Keratinocyte (primary cell): ENCODE measurements at regions not wholly inside any gene's neighbourhood (a gene's known extent, or its start where the extent isn't known, plus 50 kb on each side); places are given as distances from the start of the nearest gene placed in this dataset.

ENCODE experiments used
- DNase-seq: peaks from one replicate; pipeline ENCODE4 v3.0.0-alpha.2; 2011; ENCODE audit warnings: low read depth, missing footprints, low spot score
- FAIRE-seq: peaks from 2 replicates; lab custom pipeline; 2011; peaks lifted over from hg19 to GRCh38; lab: Jason Lieb, UNC
- H2AFZ ChIP-seq: 2 replicates; pipeline ENCODE4 v1.6.0; 2012; ENCODE audit warnings: low read length, control low read depth, inconsistent platforms; ENCODE audit not compliant: control insufficient read depth
- H3K27ac ChIP-seq: 2 replicates; pipeline ENCODE4 v1.5.1; 2011; ENCODE audit warnings: low read length; ENCODE audit not compliant: control insufficient read depth, insufficient read depth
- H3K27me3 ChIP-seq: 3 replicates; pipeline ENCODE4 v1.6.0; 2011; ENCODE audit warnings: low read length; ENCODE audit not compliant: control insufficient read depth, insufficient read depth; ENCODE audit errors: extremely low read depth
- H3K36me3 ChIP-seq, 2 experiments: 2 replicates in 1 of 2; 3 replicates in 1 of 2; pipeline ENCODE4 v1.5.1; 2011; ENCODE audit warnings: low read length in 2 of 2, mild to moderate bottlenecking in 1 of 2; ENCODE audit not compliant: control insufficient read depth in 2 of 2, insufficient read depth in 2 of 2; ENCODE audit errors: extremely low read depth in 1 of 2
- H3K4me1 ChIP-seq: 3 replicates; pipeline ENCODE4 v1.5.1; 2011; ENCODE audit warnings: low read length; ENCODE audit not compliant: control insufficient read depth, insufficient read depth; ENCODE audit errors: extremely low read depth
- H3K4me2 ChIP-seq: 3 replicates; pipeline ENCODE4 v1.6.0; 2011; ENCODE audit warnings: low read depth, low read length; ENCODE audit not compliant: control insufficient read depth, insufficient read depth; ENCODE audit errors: extremely low read depth
- H3K4me3 ChIP-seq, 3 experiments: fragments of 200-600 bp in 1 of 3; sonication (generic) in 1 of 3; 2 replicates in 2 of 3; 3 replicates in 1 of 3; pipeline ENCODE4 v1.5.1; 2011 to 2016; ENCODE audit warnings: low read length in 3 of 3, mild to moderate bottlenecking in 3 of 3, control low read depth in 2 of 3, inconsistent platforms in 1 of 3, low read depth in 1 of 3, mixed read lengths in 1 of 3, mixed run types in 1 of 3, moderate library complexity in 1 of 3; ENCODE audit not compliant: control insufficient read depth in 2 of 3, insufficient read depth in 2 of 3; ENCODE audit errors: extremely low read depth in 1 of 3
- H3K79me2 ChIP-seq: 2 replicates; pipeline ENCODE4 v1.6.0; 2012; ENCODE audit warnings: low read length; ENCODE audit not compliant: control insufficient read depth, insufficient read depth
- H3K9ac ChIP-seq: 3 replicates; pipeline ENCODE4 v1.6.0; 2011; ENCODE audit warnings: low read length; ENCODE audit not compliant: control insufficient read depth, insufficient read depth; ENCODE audit errors: extremely low read depth
- H3K9me1 ChIP-seq: 3 replicates; pipeline ENCODE4 v1.6.0; 2011; ENCODE audit warnings: low read length; ENCODE audit not compliant: control insufficient read depth, insufficient read depth; ENCODE audit errors: extremely low read depth
- H3K9me3 ChIP-seq: 2 replicates; pipeline ENCODE4 v1.5.1; 2012; ENCODE audit warnings: low read depth, low read length; ENCODE audit not compliant: control insufficient read depth
- H4K20me1 ChIP-seq: 3 replicates; pipeline ENCODE4 v1.6.0; 2011; ENCODE audit warnings: low read length; ENCODE audit not compliant: control insufficient read depth, insufficient read depth; ENCODE audit errors: extremely low read depth
- EZH2 ChIP-seq: IDR thresholded peaks from one replicate; pipeline ENCODE4 v1.6.1; 2012; ENCODE audit warnings: inconsistent platforms, mild to moderate bottlenecking, low read length, moderate library complexity
- dilution Hi-C: fragments of 300-500 bp; cut with MboI; formaldehyde crosslinking; loops from one replicate; pipeline ENCODE4 v1.7.0; 2020; ENCODE audit warnings: low sequenced_read_pairs; ENCODE audit not compliant: extremely low pct_ligation_motif_present
- TF ChIP-seq, protein P1 (sequence below), 3 experiments: IDR thresholded peaks in 1 of 3; conservative IDR thresholded peaks in 1 of 3; optimal IDR thresholded peaks in 1 of 3; 2 replicates in 2 of 3; 3 replicates in 1 of 3; pipeline versions ENCODE3 to v1.5.1; 2011; ENCODE audit warnings: low read length in 3 of 3, mild to moderate bottlenecking in 3 of 3, moderate library complexity in 2 of 3, control low read depth in 1 of 3, inconsistent platforms in 1 of 3; ENCODE audit not compliant: insufficient read depth in 2 of 3; ENCODE audit errors: extremely low read depth in 1 of 3

DNA sequence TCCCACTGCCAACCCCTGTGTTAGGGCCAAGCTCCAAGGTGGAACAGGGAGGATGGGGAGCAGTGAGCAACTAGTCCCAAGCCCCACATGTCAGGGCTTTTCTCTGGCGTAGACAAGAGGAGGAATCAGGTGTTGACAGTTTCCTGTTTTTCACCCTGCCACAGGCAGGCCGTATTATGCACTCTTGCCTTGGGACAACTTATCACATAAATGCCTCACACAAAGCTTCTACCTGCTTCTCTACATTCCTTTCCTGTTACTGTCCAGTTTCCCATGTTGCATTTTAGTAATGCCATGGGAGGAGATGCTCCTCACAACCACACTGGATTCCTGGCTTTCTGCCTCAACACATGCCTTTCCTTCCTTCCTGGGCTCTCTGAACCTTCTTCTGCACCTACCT lies 381.2 kb upstream of the ATP11B start:
- Histone ChIP-seq H3K79me2 (no peaks in the 10 kb centered on the region), H3K27ac (peak overlapping the region; percentile 15), H3K9me1 (no peaks in the 10 kb centered on the region), H3K27me3 (no peaks in the 10 kb centered on the region), H4K20me1 (no peaks in the 10 kb centered on the region), H3K4me1 (peaks cover 23% of the 10 kb centered on the region), H2AFZ (peak overlapping the region; percentile 36), H3K9me3 (no peaks in the 10 kb centered on the region), H3K4me3 (no peak overlapping the region), H3K9ac (no peak overlapping the region), H3K4me2 (peak overlapping the region; percentile 17), H3K36me3 (no peaks in the 10 kb centered on the region)
- dilution Hi-C loops = no loop called here
- TF ChIP-seq, protein P1, sequence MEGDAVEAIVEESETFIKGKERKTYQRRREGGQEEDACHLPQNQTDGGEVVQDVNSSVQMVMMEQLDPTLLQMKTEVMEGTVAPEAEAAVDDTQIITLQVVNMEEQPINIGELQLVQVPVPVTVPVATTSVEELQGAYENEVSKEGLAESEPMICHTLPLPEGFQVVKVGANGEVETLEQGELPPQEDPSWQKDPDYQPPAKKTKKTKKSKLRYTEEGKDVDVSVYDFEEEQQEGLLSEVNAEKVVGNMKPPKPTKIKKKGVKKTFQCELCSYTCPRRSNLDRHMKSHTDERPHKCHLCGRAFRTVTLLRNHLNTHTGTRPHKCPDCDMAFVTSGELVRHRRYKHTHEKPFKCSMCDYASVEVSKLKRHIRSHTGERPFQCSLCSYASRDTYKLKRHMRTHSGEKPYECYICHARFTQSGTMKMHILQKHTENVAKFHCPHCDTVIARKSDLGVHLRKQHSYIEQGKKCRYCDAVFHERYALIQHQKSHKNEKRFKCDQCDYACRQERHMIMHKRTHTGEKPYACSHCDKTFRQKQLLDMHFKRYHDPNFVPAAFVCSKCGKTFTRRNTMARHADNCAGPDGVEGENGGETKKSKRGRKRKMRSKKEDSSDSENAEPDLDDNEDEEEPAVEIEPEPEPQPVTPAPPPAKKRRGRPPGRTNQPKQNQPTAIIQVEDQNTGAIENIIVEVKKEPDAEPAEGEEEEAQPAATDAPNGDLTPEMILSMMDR (optimal IDR thresholded peaks at IDR 0.05 in 1 of 3, IDR thresholded peaks at IDR 0.05 in 1 of 3, conservative IDR thresholded peaks at IDR 0.05 in 1 of 3; ENCODE audit: extremely low read depth in 1 of 3, insufficient read depth in 2 of 3, low read length in 3 of 3) = no peak
- no peak for TF ChIP-seq EZH2
- DNase-seq (peak; percentile 46), FAIRE-seq (peak; percentile 99)

DNA sequence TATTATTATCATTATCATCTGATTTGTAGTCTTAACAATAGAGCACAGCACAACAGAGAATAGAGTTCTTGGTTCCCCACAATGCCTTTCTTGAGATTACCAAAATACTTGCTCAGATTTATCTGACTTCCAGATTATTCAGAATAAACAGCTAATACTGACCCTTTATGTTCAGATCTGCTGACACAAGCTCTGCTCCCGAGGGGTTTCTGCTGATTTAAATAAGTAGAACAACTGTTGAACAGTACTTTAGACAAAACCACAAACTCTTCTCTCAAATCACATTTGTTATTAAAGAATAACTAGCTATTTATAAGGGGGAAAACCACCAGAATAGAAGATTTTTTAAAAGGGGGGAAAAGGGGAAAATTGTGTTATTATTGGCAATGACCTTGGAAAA lies 380.2 kb upstream of the ATP11B start:
- Histone ChIP-seq H3K4me2 (no peak overlapping the region), H2AFZ (no peak overlapping the region), H3K9ac (no peak overlapping the region), H3K9me1 (no peaks in the 10 kb centered on the region), H3K27me3 (no peaks in the 10 kb centered on the region), H3K27ac (no peak overlapping the region), H3K79me2 (no peaks in the 10 kb centered on the region), H3K9me3 (no peaks in the 10 kb centered on the region), H3K4me3 (no peak overlapping the region), H3K4me1 (peaks cover 23% of the 10 kb centered on the region), H4K20me1 (no peaks in the 10 kb centered on the region), H3K36me3 (no peaks in the 10 kb centered on the region)
- DNase-seq (no peak), FAIRE-seq (no peak)
- TF ChIP-seq, protein P1 (optimal IDR thresholded peaks at IDR 0.05 in 1 of 3, IDR thresholded peaks at IDR 0.05 in 1 of 3, conservative IDR thresholded peaks at IDR 0.05 in 1 of 3; ENCODE audit: extremely low read depth in 1 of 3, insufficient read depth in 2 of 3, low read length in 3 of 3) = no peak
- no peak for TF ChIP-seq EZH2
- dilution Hi-C loops = no loop called here
